NT2/D1 (cell line): ENCODE measurements at regions not wholly inside any gene's neighbourhood (a gene's known extent, or its start where the extent isn't known, plus 50 kb on each side); places are given as distances from the start of the nearest gene placed in this dataset.

Source experiments
- SUZ12 ChIP-seq: IDR thresholded peaks from 2 replicates; pipeline ENCODE4 v1.6.1; 2011; ENCODE audit not compliant: insufficient read length, insufficient read depth; ENCODE audit errors: extremely low read depth
- YY1 ChIP-seq: IDR thresholded peaks from 2 replicates; pipeline ENCODE4 v1.6.1; 2011; ENCODE audit not compliant: insufficient read length, insufficient read depth
- ZNF274 ChIP-seq: IDR thresholded peaks from 2 replicates; pipeline ENCODE4 v1.6.1; 2011; ENCODE audit warnings: mild to moderate bottlenecking, low read depth, low read length

DNA sequence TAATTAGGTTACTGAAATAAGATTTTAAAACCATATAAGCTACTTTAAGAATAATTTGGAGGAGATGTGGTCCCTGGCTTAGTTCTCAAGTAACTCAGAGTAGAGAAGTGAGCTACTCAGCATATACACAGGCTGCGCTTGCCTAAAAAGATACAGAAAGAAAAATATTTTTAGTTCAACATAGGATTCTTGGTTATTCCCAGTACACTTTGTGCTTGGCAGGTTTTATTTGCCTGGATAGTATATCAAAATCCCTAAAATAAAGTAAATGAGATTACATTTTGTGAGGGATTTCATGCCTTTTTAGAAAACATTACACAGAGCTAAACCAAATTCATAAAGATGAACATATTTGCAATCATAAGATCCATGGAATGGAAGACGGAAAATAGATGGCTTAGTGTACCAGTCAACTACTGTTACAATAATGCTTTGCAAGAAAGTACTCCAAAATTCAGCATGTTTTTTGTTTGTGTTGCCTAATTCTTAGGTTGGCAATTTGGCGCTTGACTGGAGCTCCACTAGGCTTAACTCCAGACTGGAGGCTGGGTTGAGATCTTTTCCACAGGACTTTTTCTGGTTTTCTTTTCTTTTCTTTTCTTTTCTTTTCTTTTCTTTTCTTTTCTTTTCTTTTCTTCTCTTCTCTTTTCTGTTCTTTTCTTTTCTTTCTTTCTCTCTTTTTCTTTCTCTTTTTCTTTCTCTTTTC lies 600.5 kb upstream of the SYT4 start:
- TF ChIP-seq ZNF274 (no peak), YY1 (no peak), SUZ12 (no peak)
